H7 (cell line): ENCODE measurements at regions not wholly inside any gene's neighbourhood (a gene's known extent, or its start where the extent isn't known, plus 50 kb on each side); places are given as distances from the start of the nearest gene placed in this dataset.

Source experiments
- DNase-seq: peaks from one replicate; pipeline ENCODE4 v3.0.0; 2012
- H3K27me3 ChIP-seq: 2 replicates; pipeline ENCODE4 v1.6.0; 2011; ENCODE audit warnings: mild to moderate bottlenecking, low read length; ENCODE audit not compliant: control insufficient read depth, insufficient read depth
- H3K36me3 ChIP-seq: replicated peaks from 2 replicates; pipeline ENCODE4 v1.5.1; 2011; ENCODE audit warnings: low read length; ENCODE audit not compliant: control insufficient read depth, insufficient read depth
- H3K4me3 ChIP-seq: 2 replicates; pipeline ENCODE4 v1.5.1; 2011; ENCODE audit warnings: low read depth, mild to moderate bottlenecking, control low read depth, low read length, moderate library complexity; ENCODE audit not compliant: insufficient read depth

DNA sequence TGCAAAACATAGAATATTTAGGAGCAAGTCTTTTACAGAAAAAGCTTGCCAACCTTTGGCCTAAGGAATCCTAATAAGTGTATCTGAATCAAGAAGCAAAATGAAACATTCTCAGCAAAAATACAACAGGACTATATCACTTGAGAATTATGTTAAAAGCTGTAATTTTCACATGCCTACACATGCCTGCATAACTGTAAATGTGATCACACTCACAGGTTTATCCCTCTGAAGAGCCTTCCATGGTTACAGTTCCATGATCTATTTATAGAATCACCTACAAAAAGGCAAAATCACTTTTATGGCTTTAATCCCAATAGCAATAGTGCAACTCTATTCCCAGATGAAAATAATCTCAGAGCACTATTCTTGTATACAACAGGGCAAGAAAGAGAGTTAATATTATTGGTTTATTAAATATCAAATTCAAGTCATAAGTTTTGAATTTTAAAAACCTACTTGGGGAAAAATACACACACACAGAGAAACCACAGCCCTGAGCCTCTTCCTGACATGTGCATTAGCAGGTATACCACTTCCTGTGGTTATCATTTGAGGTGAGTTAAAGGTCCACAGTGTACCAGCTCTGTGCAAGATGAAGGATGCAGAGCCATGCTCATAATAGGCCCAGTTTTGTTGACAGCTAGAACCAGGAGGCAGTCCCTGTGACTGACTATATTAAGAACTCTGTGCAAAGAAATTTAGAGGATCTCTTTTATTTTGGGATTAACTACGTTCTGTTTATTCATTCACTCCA lies 252.5 kb upstream of the TGFBR2 start:
- no peaks in the 10 kb centered on the region for H3K27me3 ChIP-seq
- DNase-seq: no peak
- H3K4me3 ChIP-seq: no peak overlapping the region
- no peaks in the 10 kb centered on the region for H3K36me3 ChIP-seq

DNA sequence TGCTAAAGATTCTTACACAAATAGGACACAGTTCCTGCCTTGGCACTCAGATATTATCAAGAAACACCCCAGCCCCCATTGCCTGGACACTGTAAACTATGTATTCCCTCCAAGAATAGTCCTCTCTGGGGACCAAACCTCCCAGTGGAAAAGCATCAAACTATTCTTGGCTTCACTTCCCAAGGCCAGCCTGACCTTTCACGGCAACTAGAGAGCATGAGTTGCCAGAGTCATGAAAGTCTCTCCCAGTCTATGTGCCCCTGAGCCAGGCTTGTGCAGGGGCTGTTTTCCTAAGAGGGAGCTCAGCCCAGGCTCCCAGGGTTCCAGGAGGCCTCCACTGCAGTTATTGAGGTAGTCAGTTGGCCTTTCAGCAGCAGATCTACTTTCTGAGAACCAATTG lies 251.9 kb upstream of the TGFBR2 start:
- Histone ChIP-seq H3K36me3 (no peaks in the 10 kb centered on the region), H3K27me3 (no peaks in the 10 kb centered on the region), H3K4me3 (no peak overlapping the region)
- DNase-seq: no peak

DNA sequence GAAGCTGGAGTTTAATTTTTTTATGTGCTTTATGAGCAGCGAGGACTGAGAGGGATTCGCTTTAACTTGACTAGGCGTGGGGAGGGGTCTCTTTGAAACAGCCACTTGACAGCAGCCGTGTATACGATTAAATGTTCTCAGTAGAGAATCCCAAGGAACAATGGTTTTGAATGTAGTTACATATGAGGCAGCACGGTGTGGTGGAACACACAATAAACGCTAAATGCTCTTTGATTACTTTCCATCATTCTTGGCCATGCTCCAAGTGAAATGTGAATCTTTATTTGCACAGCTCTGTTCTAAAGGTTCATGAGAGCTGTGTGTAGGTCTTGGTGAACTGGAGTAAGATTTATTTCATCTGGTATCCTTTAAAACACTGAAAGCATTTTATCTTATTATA lies 251.4 kb upstream of the TGFBR2 start:
- no peaks in the 10 kb centered on the region for H3K27me3 ChIP-seq
- no peaks in the 10 kb centered on the region for H3K36me3 ChIP-seq
- H3K4me3 ChIP-seq: no peak overlapping the region
- no peak for DNase-seq

DNA sequence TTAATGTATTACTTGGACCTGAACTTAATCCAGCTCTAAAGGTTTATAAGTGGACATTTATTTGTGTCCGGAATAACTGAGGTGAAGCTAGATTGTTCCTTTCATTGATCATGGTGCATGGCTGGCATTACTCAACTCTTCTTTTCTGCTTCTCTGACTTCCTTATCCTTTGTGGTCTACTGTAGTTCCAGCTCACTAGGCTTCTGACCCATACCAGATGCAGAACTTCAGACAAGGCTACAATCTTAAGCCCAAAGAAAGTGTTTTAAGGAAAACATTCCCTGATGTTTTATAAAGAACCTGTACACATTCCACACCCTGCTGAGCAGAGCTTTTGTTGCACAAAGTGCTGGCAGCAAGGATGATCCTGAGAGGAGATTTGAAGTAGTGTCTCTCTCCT lies 250.8 kb upstream of the TGFBR2 start:
- no peak for DNase-seq
- Histone ChIP-seq H3K27me3 (no peaks in the 10 kb centered on the region), H3K4me3 (no peak overlapping the region), H3K36me3 (no peaks in the 10 kb centered on the region)

DNA sequence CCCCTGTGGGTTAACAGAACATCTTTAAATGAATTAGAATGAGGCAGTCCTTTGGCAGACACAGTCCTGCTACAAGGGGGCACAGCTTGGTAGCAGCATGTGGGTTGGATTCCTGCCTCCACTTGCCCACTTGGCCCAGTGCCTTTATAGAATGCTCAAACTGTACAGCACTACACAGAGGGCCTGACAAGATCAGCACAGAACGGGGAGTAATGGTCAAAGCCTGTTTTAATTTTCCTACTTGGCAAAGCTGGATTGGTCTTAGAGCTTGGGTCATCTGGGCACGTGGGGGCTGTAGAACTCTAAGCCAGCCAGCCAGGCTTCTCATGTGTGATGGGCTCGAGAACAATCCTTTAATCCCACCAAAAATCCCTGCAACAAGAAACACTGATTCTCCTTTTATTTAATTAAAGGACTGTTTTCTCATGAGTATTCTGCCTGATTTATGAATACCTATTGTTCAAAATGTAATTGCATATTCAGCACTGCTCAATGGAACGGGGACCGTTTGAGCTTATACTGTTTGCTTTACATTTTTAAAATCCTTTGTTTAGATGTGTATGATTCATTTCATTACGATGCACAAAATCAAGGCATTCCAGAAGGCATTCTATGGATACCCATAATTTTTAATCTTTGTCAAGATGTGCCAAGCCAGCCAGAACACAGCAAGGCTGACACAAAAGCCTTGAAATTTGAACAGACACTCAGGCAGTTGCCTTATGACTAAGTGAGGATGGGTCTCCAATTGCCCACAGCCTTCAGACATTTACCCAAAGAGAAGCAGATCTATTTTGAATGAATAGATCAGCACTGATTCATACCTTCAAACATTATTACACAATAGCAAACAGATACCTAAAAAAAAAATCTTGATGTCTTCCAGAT lies 249.3 kb upstream of the TGFBR2 start:
- H3K36me3 ChIP-seq: no peaks in the 10 kb centered on the region
- no peak overlapping the region for H3K4me3 ChIP-seq
- no peak for DNase-seq
- H3K27me3 ChIP-seq: no peaks in the 10 kb centered on the region

DNA sequence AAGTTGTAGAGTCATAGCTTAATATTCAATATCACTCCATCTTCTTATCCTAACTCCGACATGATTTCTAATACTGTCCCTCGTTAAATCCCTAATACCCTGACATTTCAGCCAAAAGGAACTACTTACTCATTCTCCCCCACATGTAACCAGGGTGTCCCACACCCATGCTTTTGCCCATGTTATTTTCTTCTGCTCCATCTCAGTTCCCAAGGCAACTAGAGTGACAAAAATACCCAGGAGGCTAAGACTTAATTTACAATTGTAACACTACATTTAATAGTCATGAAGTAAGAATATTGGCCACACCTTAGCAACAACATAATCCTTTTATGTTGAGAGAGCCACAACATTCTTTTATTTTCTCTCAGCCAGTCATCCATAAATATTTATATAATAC lies 248.5 kb upstream of the TGFBR2 start:
- no peak overlapping the region for H3K4me3 ChIP-seq
- DNase-seq: no peak

DNA sequence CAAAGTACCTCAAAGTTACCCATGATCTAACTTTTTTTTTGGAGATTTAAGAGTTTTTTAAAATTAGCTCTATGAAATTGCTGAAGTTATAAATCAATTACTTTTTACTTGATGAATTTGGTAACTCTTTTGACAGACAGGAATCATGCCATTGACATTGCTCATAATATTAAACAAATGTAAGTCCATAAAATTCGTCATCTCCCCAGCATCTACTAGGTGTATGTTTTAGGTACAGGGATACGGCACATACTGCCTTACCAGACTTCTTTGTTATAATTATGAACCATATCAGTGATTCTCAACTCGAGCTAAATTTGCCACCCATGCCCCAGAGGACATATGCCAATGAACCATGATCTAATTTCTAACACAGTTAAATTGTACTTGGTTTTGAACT lies 247.5 kb upstream of the TGFBR2 start:
- DNase-seq: no peak
- H3K27me3 ChIP-seq: no peaks in the 10 kb centered on the region
- H3K4me3 ChIP-seq: no peak overlapping the region
- H3K36me3 ChIP-seq: no peaks in the 10 kb centered on the region

More for the DNA sequence above, 248.5 kb upstream of the TGFBR2 start:
- no peaks in the 10 kb centered on the region for H3K27me3 ChIP-seq
- no peaks in the 10 kb centered on the region for H3K36me3 ChIP-seq

DNA sequence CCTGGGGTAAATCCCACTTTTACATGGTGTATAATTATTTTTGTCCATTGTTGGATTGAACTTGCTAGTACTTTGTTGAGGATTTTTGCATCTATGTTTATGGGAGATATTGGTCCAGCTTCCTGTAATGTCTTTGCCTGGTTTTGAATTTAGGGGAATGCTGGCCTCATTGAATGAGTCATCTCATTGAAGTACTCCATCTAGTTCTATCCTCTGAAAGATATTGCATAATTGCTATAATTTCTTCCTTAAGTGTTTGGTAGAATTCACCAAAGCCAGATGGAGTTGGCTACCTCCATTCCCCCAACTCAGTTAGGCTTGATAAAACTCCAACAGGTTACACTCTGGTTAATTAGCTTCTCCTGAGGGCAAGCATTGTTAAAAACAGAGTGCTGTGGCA lies 237.4 kb upstream of the TGFBR2 start:
- no peak for DNase-seq
- Histone ChIP-seq H3K36me3 (no peaks in the 10 kb centered on the region), H3K27me3 (no peaks in the 10 kb centered on the region), H3K4me3 (no peak overlapping the region)

DNA sequence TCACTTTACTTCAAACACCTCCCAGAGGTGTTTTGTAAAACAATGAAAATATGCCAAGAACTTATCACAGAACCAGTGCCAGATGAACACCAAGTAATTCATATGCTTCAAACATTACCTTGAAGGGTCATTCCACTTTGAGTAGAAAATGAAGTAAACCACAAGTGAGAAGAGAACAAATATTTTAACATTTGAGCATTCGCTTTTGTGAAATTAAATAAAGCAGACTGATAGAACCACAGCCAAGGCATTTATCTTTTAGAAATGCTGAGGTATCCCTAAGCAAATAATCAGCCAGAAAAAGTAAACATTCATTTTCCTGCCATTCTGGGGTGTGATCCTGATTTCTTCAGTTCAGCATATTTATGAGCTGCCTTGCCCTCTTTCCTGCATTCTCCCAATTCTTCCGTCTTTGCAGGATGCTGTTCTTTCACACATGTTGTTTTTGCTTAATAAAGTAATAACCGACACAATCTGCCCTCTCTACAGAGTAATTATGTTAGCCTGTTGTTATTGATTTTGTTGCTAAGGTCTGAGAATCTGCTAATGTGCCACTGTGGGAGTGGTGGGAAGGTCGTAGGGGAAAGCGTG lies 235.6 kb upstream of the TGFBR2 start:
- DNase-seq: no peak
- Histone ChIP-seq H3K36me3 (no peaks in the 10 kb centered on the region), H3K4me3 (no peak overlapping the region), H3K27me3 (no peaks in the 10 kb centered on the region)

DNA sequence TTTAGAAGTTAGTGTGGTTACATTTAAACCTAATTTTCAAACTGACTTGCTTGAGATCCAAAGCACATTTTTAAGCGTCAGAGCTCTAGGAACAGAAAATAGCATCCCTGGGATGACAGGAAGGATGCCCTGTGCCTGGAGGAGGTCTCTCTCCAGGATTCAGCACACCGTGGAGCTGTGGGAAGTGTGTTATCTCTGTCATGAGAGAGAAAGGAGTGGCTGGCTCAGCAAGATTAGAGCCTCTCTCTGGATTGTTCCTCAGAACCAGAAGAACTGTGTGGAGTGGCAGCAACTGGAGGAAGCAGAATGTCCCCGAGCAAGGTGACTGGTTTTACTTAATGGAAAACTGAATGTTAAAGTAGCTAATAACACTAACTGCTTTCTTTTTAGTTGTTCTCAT lies 233.6 kb upstream of the TGFBR2 start:
- Histone ChIP-seq H3K36me3 (no peaks in the 10 kb centered on the region), H3K27me3 (no peaks in the 10 kb centered on the region), H3K4me3 (no peak overlapping the region)
- no peak for DNase-seq

DNA sequence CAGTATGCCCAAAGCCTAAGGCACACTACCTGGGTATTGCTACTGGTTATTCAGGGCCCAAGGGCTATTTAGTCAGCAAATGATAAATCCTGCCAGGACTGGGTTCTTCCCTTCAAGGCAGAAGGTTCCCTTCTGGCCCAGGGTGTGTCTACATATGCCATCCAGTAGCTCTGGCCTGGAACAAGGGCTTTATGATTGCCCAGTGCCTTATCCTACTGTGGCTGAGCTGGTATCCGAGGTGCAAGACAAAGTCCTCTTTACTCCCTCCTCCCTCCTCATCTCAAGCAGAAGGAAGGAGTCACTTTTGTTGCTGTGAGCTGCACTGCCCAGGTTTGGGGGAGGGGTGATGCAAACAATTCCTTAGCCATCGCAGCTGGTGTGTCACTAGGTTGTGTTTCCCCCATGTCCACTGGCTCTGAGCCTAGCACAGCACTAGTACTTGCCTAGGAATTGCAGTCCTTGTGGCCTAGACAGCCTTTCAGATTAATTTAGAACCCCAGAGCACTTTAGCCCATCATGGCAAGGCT lies 221.8 kb upstream of the TGFBR2 start:
- Histone ChIP-seq H3K36me3 (no peaks in the 10 kb centered on the region), H3K4me3 (no peak overlapping the region), H3K27me3 (no peaks in the 10 kb centered on the region)
- no peak for DNase-seq

DNA sequence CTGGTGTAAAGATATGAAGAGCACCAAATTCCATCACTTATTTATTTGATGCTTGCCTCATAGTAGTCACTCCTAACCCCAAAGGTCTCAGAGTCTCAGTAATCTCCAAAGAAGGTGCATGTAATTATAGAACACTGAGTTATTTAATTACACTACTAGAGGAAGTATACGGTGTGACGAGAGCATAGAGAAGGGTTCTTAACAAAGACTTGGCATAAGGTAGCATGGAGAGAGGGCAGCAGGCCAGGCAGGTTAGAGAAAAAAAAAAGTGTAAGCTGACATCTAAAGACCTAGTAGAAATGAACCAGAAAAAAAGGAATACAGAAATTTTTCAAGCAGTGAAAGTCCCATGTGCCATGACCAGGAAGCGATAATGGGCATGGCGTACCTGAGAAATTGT lies 213.3 kb upstream of the TGFBR2 start:
- DNase-seq: no peak

DNA sequence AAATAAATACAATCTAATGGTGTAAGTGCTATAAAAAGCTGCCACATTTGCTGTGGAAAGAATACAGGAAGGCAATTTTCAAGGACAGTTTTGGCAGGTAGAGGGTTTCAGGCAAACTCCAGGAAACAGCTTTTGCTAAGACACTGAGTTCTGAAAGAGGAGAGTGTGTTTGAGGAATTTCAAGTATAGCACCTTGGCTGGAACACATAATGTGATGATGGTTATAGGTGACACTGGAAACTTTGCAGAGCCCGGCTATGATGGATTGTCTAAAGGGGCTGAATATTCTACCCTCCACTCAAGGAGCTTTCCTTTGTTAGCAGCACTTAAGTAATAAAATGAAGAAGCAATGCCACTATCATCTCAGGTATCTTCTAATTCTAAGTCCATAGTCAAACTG lies 209.4 kb upstream of the TGFBR2 start:
- H3K4me3 ChIP-seq: no peak overlapping the region
- DNase-seq: no peak
- H3K27me3 ChIP-seq: no peaks in the 10 kb centered on the region
- no peaks in the 10 kb centered on the region for H3K36me3 ChIP-seq

More for the DNA sequence above, 213.3 kb upstream of the TGFBR2 start:
- Histone ChIP-seq H3K27me3 (no peaks in the 10 kb centered on the region), H3K36me3 (no peaks in the 10 kb centered on the region), H3K4me3 (no peak overlapping the region)

DNA sequence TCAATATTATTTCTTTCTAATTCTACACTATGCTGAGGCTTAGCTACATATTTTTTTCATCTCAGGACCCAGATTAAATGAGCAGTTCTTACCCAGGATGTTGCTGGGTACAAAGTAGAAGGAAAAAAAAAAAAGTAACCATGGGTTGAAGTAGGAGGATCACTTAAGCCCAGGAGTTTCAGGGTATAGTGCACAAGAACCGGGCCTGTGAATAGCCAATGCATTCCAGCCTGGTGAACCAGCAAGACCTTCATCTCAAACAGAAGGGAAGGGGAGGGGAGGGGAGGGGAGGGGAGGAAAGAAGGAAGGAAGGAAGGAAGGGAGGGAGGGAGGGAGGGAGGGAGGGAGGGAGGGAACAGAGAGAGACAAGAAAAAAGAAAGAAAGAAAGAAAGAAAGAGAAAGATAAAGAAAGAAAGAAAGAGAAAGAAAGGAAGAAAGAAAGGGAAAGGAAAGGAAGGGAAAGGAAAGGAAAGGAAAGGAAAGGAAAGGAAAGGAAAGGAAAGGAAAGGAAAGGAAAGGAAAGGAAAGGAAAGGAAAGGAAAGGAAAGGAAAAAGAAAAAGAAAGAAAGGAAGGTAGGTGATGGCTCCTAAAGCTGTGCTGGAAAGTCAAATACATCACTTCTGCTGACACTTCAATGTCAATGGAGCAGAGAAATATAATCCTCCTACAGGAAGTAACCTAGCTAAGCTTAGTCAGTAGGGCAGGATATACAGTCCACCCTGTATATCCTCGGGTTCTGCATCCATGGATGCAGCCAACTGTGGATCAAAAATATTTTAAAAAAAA lies 206.8 kb upstream of the TGFBR2 start:
- Histone ChIP-seq H3K27me3 (no peaks in the 10 kb centered on the region), H3K4me3 (no peak overlapping the region), H3K36me3 (no peaks in the 10 kb centered on the region)
- no peak for DNase-seq
